ENCODE measurements at regions not wholly inside any gene's neighbourhood (a gene's known extent, or its start where the extent isn't known, plus 50 kb on each side); places are given as distances from the start of the nearest gene placed in this dataset.

- no peak for TF ChIP-seq CTCF (IDR thresholded peaks at IDR 0.05)
These were observed 119.1 kb upstream of the IRX6 start for GRCh38 chr16:55204923-55205322.

- TF ChIP-seq CTCF (IDR thresholded peaks at IDR 0.05), result no peak
These were observed 116.1 kb upstream of the IRX6 start for GRCh38 chr16:55207693-55208428.

- no peak for TF ChIP-seq CTCF (IDR thresholded peaks at IDR 0.05)
These were observed 114.4 kb upstream of the IRX6 start for GRCh38 chr16:55209626-55210025.

GRCh38 chr16:55212791-55213190 is 111.2 kb upstream of the IRX6 start:
- TF ChIP-seq CTCF (IDR thresholded peaks at IDR 0.05), result no peak

- TF ChIP-seq CTCF (IDR thresholded peaks at IDR 0.05), result no peak
These were observed 109.6 kb upstream of the IRX6 start for GRCh38 chr16:55214412-55214811.

GRCh38 chr16:55214974-55215494 is 109.0 kb upstream of the IRX6 start:
- no peak for TF ChIP-seq CTCF (IDR thresholded peaks at IDR 0.05)

- TF ChIP-seq CTCF (IDR thresholded peaks at IDR 0.05), result no peak
These were observed 106.6 kb upstream of the IRX6 start for GRCh38 chr16:55217392-55217791.

All from LNCAP (cell line).